Hepatocyte (in vitro differentiated cells): ENCODE measurements at regions not wholly inside any gene's neighbourhood (a gene's known extent, or its start where the extent isn't known, plus 50 kb on each side); places are given as distances from the start of the nearest gene placed in this dataset.

Source experiments
- DNase-seq: peaks from one replicate; pipeline ENCODE4 v3.0.0-alpha.2; 2016; ENCODE audit warnings: low spot score
- H2AFZ ChIP-seq: fragments of 200-600 bp; sonication (generic); 2 replicates; pipeline ENCODE4 v1.6.0; 2016; ENCODE audit warnings: antibody characterized with exemption, mild to moderate bottlenecking
- H3K27ac ChIP-seq: fragments of 200-600 bp; sonication (generic); 2 replicates; pipeline ENCODE4 v1.5.1; 2016; ENCODE audit warnings: mild to moderate bottlenecking
- H3K27me3 ChIP-seq: fragments of 200-600 bp; sonication (generic); 2 replicates; pipeline ENCODE4 v1.6.1; 2016
- H3K36me3 ChIP-seq: fragments of 200-600 bp; sonication (generic); replicated peaks from 2 replicates; pipeline ENCODE4 v1.5.1; 2016; ENCODE audit warnings: low read depth; ENCODE audit not compliant: insufficient read depth
- H3K4me1 ChIP-seq: fragments of 200-600 bp; sonication (generic); 2 replicates; pipeline ENCODE4 v1.5.1; 2016; ENCODE audit warnings: mild to moderate bottlenecking, moderate library complexity; ENCODE audit not compliant: insufficient read depth
- H3K4me2 ChIP-seq: fragments of 200-600 bp; sonication (generic); 2 replicates; pipeline ENCODE4 v1.6.0; 2016
- H3K4me3 ChIP-seq: fragments of 200-600 bp; sonication (generic); 2 replicates; pipeline ENCODE4 v1.5.1; 2016; ENCODE audit warnings: mild to moderate bottlenecking
- H3K79me2 ChIP-seq: fragments of 200-600 bp; sonication (generic); 2 replicates; pipeline ENCODE4 v1.6.0; 2017; ENCODE audit warnings: mild to moderate bottlenecking
- H3K9me2 ChIP-seq: fragments of 200-600 bp; sonication (generic); replicated peaks from 2 replicates; pipeline ENCODE4 v1.6.0; 2017; ENCODE audit warnings: mild to moderate bottlenecking; ENCODE audit not compliant: insufficient read depth
- H3K9me3 ChIP-seq: fragments of 200-600 bp; sonication (generic); 2 replicates; pipeline ENCODE4 v1.5.1; 2016; ENCODE audit warnings: low read depth, mild to moderate bottlenecking
- H4K20me1 ChIP-seq: fragments of 200-600 bp; sonication (generic); 2 replicates; pipeline ENCODE4 v1.6.0; 2016; ENCODE audit warnings: mild to moderate bottlenecking; ENCODE audit not compliant: insufficient read depth, poor library complexity, severe bottlenecking
- CTCF ChIP-seq: fragments of 200-600 bp; sonication (generic); IDR thresholded peaks from 2 replicates; pipeline ENCODE4 v1.5.1; 2016; ENCODE audit warnings: antibody characterized with exemption, mild to moderate bottlenecking; ENCODE audit not compliant: poor library complexity
- EZH2 ChIP-seq: fragments of 200-600 bp; sonication (generic); IDR thresholded peaks from 2 replicates; pipeline ENCODE4 v1.6.1; 2016; ENCODE audit warnings: antibody characterized with exemption, mild to moderate bottlenecking, borderline replicate concordance
- EZH2phosphoT487 ChIP-seq: fragments of 200-600 bp; sonication (generic); IDR thresholded peaks from one replicate; pipeline ENCODE4 v1.6.1; 2018; ENCODE audit warnings: antibody characterized with exemption, mild to moderate bottlenecking, low read depth, moderate library complexity; ENCODE audit not compliant: unreplicated experiment, severe bottlenecking
- WGBS: methylation state at CpG from one replicate; pipeline ENCODE4 v1.1.6; 2016; ENCODE audit warnings: low lambda C conversion rate; ENCODE audit errors: missing lambda C conversion rate; 5-methylcytosine and 5-hydroxymethylcytosine counted together

DNA sequence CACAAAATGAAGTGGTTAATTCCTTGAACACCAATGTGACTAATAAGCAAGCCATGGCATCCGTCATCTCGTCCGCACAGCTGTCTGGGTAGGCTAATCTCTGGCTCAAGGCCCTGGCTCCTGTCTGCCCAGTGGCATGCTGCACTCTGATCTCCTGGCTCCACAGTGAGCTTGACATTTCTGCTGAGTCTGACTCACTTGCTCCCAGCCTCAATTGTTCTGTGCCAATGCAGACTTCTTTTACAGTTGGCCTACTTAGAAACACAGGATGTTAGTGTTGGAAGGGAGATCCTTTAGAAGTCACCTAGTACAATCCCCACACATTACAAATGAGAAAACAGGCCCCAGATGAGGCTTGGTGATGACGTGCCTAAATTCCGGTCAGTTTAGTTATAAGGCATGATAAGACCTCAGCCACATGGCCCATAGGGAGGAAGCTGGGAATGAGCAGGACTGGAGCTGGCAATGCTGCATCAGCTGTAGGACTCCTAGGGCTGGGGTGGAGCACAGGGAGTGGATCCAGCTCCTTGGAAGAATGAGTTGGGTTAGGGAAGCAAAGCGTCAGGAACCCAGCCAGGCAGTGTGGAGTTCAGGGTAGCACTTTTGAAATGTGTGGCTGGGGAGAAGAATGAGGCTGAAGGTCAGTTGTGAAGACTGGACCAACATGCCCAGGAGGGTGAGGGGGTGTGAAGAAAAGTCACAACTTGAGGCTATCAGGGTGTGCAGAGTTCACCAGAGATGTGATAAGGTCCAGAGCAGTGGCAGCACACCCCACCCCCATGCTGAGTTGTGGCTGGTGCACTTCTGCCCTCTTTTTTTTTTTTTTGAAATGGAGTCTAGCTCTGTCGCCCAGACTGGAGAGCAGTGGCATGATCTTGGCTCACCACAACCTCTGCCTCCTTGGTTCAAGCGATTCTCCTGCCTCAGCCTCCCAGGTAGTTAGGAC lies 70.2 kb upstream of the EED start:
- Histone ChIP-seq H3K27me3 (no peaks in the 10 kb centered on the region), H3K4me2 (peak overlapping the region; percentile 40), H4K20me1 (no peaks in the 10 kb centered on the region), H3K9me2 (no peaks in the 10 kb centered on the region), H3K36me3 (no peaks in the 10 kb centered on the region), H2AFZ (no peak overlapping the region), H3K4me1 (peaks cover 15% of the 10 kb centered on the region), H3K27ac (peak overlapping the region; percentile 83), H3K79me2 (no peaks in the 10 kb centered on the region), H3K4me3 (no peak overlapping the region), H3K9me3 (no peaks in the 10 kb centered on the region)
- WGBS, result 62% methylated on average over 7 of the region's 8 CpGs
- DNase-seq, result peak; percentile 67
- TF ChIP-seq EZH2, result no peak
- no peak for TF ChIP-seq CTCF
- TF ChIP-seq EZH2phosphoT487, result no peak

DNA sequence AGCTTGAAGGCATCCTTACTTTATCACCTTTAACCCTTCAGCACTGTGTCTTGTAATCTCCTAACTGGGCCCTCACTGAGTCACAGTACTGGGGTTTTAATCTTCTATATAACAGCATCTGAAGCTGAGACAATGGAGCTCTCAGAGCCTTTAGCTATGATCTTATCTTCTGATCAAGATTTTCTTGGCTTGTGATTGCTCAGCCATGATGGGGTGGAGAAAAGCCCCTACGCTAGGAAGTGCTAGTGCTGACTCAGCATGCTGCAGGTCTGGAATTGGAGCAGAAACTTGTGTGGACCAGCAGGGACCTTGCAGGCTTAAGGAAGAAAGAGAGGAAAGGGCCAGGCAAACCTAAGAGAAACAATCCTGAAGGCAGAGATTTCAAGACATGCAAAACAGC lies 71.7 kb upstream of the EED start:
- H3K4me1 ChIP-seq, result peaks cover 15% of the 10 kb centered on the region
- no peaks in the 10 kb centered on the region for H3K79me2 ChIP-seq
- H3K27me3 ChIP-seq, result no peaks in the 10 kb centered on the region
- no peaks in the 10 kb centered on the region for H4K20me1 ChIP-seq
- H3K4me3 ChIP-seq, result no peak overlapping the region
- no peaks in the 10 kb centered on the region for H3K9me2 ChIP-seq
- no peak overlapping the region for H2AFZ ChIP-seq
- H3K36me3 ChIP-seq, result no peaks in the 10 kb centered on the region
- 48% methylated on average over 1 of the region's 1 CpG for WGBS
- DNase-seq, result peak; percentile 36
- H3K27ac ChIP-seq, result peak overlapping the region; percentile 1
- H3K4me2 ChIP-seq, result no peak overlapping the region
- TF ChIP-seq CTCF, result no peak
- no peak for TF ChIP-seq EZH2
- no peak for TF ChIP-seq EZH2phosphoT487
- no peaks in the 10 kb centered on the region for H3K9me3 ChIP-seq

DNA sequence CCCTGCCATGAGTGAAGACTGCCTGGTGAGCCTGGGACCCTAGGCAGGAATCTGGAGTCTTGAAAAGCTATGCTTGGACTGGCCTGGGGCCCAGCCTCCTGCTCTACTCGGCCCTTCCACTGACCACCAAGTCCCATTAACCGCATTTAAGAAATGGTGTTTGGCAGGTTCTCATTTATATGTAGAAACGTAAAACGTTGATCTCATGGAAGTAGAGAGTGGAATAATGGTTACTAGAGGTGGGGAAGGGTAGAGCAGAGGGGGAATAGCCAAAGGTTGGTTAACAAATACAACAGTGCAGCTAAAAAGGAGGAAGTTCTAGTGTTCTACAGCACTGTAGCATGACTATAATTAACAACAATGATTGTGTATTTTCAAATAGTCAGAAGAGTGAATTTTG lies 72.9 kb upstream of the EED start:
- H3K36me3 ChIP-seq, result no peaks in the 10 kb centered on the region
- H3K4me2 ChIP-seq, result no peak overlapping the region
- WGBS, result 90% methylated on average over 4 of the region's 4 CpGs

More for the DNA sequence above, 72.9 kb upstream of the EED start:
- Histone ChIP-seq H3K4me3 (no peak overlapping the region), H3K4me1 (peaks cover 15% of the 10 kb centered on the region), H2AFZ (no peak overlapping the region), H3K9me2 (no peaks in the 10 kb centered on the region), H3K79me2 (no peaks in the 10 kb centered on the region), H3K9me3 (no peaks in the 10 kb centered on the region), H3K27ac (no peak overlapping the region), H4K20me1 (no peaks in the 10 kb centered on the region), H3K27me3 (no peaks in the 10 kb centered on the region)
- no peak for TF ChIP-seq CTCF
- TF ChIP-seq EZH2phosphoT487, result no peak
- TF ChIP-seq EZH2, result no peak
- no peak for DNase-seq
